ENCODE measurements at regions not wholly inside any gene's neighbourhood (a gene's known extent, or its start where the extent isn't known, plus 50 kb on each side); places are given as distances from the start of the nearest gene placed in this dataset.

GRCh38 chr12:94762259-94762942 lies 112.0 kb upstream of the TMCC3 start:
- intact Hi-C loops (cut with DNase I; ENCODE audit: low total_unique reads) (loop anchor here (5.0 kb wide), 2 partner anchors 50 to 200 kb away; no protein-coding TSS in a partner anchor), in situ Hi-C loops (cut with MboI; ENCODE audit: low sequenced_read_pairs in 4 of 4) (loop anchor here (5.0 to 25.0 kb wide), 4 partner anchors 215 to 625 kb away; partner anchors contain the start of gene PLXNC1 (in 3 of the 4))
- TF ChIP-seq CTCF (IDR thresholded peaks at IDR 0.05 in 4 of 5, conservative IDR thresholded peaks at IDR 0.05 in 1 of 5) (no peak), POLR2A (IDR thresholded peaks at IDR 0.05) (no peak)
- no peaks in the 10 kb centered on the region for H3K9me3 ChIP-seq
- no peak overlapping the region for H3K27ac ChIP-seq
- DNase-seq (no peak), ATAC-seq (no peak)
- no peaks in the 10 kb centered on the region for H3K4me1 ChIP-seq
- H3K4me3 ChIP-seq = no peak overlapping the region
- H3K36me3 ChIP-seq = no peaks in the 10 kb centered on the region
- no peaks in the 10 kb centered on the region for H3K27me3 ChIP-seq

- Histone ChIP-seq H3K9me3 (no peaks in the 10 kb centered on the region), H3K27ac (no peak overlapping the region), H3K4me1 (no peaks in the 10 kb centered on the region), H3K36me3 (no peaks in the 10 kb centered on the region), H3K27me3 (no peaks in the 10 kb centered on the region), H3K4me3 (no peak overlapping the region)
- TF ChIP-seq POLR2A (IDR thresholded peaks at IDR 0.05) (no peak), CTCF (IDR thresholded peaks at IDR 0.05 in 4 of 5, conservative IDR thresholded peaks at IDR 0.05 in 1 of 5) (no peak)
- intact Hi-C loops (cut with DNase I; ENCODE audit: low total_unique reads) (loop anchor here (5.0 kb wide), 2 partner anchors 49 to 199 kb away; no protein-coding TSS in a partner anchor), in situ Hi-C loops (cut with MboI; ENCODE audit: low sequenced_read_pairs in 4 of 4) (loop anchor here (5.0 to 25.0 kb wide), 4 partner anchors 214 to 624 kb away; partner anchors contain the start of gene PLXNC1 (in 3 of the 4))
- ATAC-seq = no peak
- no peak for DNase-seq
These were observed 111.2 kb upstream of the TMCC3 start for GRCh38 chr12:94761559-94761958.

GRCh38 chr12:94760786-94761185 lies 110.4 kb upstream of the TMCC3 start:
- H3K27me3 ChIP-seq = no peaks in the 10 kb centered on the region
- no peak for ATAC-seq
- H3K27ac ChIP-seq = no peak overlapping the region
- no peaks in the 10 kb centered on the region for H3K9me3 ChIP-seq
- in situ Hi-C loops (cut with MboI; ENCODE audit: low sequenced_read_pairs in 4 of 4) = loop anchor here (5.0 to 25.0 kb wide), 4 partner anchors 213 to 623 kb away; partner anchors contain the start of gene PLXNC1 (in 3 of the 4)
- TF ChIP-seq POLR2A (IDR thresholded peaks at IDR 0.05) = no peak
- TF ChIP-seq CTCF (IDR thresholded peaks at IDR 0.05 in 4 of 5, conservative IDR thresholded peaks at IDR 0.05 in 1 of 5) = no peak
- DNase-seq = no peak
- no peaks in the 10 kb centered on the region for H3K36me3 ChIP-seq
- H3K4me3 ChIP-seq = no peak overlapping the region
- intact Hi-C loops (cut with DNase I; ENCODE audit: low total_unique reads) = loop anchor here (5.0 kb wide), 2 partner anchors 48 to 198 kb away; no protein-coding TSS in a partner anchor
- no peaks in the 10 kb centered on the region for H3K4me1 ChIP-seq

GRCh38 chr12:94756789-94757188 lies 106.4 kb upstream of the TMCC3 start:
- Histone ChIP-seq H3K27ac (no peak overlapping the region), H3K27me3 (no peaks in the 10 kb centered on the region), H3K4me3 (no peak overlapping the region), H3K9me3 (no peaks in the 10 kb centered on the region), H3K36me3 (no peaks in the 10 kb centered on the region), H3K4me1 (no peaks in the 10 kb centered on the region)
- no peak for DNase-seq
- ATAC-seq = no peak
- in situ Hi-C loops (cut with MboI; ENCODE audit: low sequenced_read_pairs in 4 of 4) (loop anchor here (10.0 to 25.0 kb wide), 4 partner anchors 202 to 619 kb away; partner anchors contain the start of gene PLXNC1 (in 3 of the 4)), intact Hi-C loops (cut with DNase I; ENCODE audit: low total_unique reads) (no loop called here)
- TF ChIP-seq POLR2A (IDR thresholded peaks at IDR 0.05) (no peak), CTCF (IDR thresholded peaks at IDR 0.05 in 4 of 5, conservative IDR thresholded peaks at IDR 0.05 in 1 of 5) (no peak)

All from gastrocnemius medialis (tissue), 4 donors.